Activated naive CD4-positive, alpha-beta T cell treated with anti-CD3 and anti-CD28 coated beads, Interleukin-2, amount 10 ng/mL, durations not matched to agents 7 days and 5 days (primary cell): ENCODE measurements at regions not wholly inside any gene's neighbourhood (a gene's known extent, or its start where the extent isn't known, plus 50 kb on each side); places are given as distances from the start of the nearest gene placed in this dataset.

ENCODE experiments used
- CTCF ChIA-PET: fragments of 350-600 bp; sonication (Branson Sonifier 250); formaldehyde crosslinking; loops from one replicate; lab custom pipeline; 2021; ENCODE audit warnings: antibody characterized with exemption; lab: Charles Lee
- DNase-seq: peaks from one replicate; pipeline ENCODE4 v3.0.0-alpha.2; 2020
- H3K27ac Mint-ChIP-seq: one replicate; pipeline ENCODE4 v1.8.0; 2021; ENCODE audit warnings: mild to moderate bottlenecking, moderate library complexity, mixed read lengths
- H3K27me3 Mint-ChIP-seq: one replicate; pipeline ENCODE4 v1.8.0; 2021; ENCODE audit warnings: mild to moderate bottlenecking, mixed read lengths
- H3K36me3 Mint-ChIP-seq: one replicate; pipeline ENCODE4 v1.8.0; 2021; ENCODE audit warnings: mixed read lengths
- H3K4me1 Mint-ChIP-seq: one replicate; pipeline ENCODE4 v1.8.0; 2021; ENCODE audit warnings: mixed read lengths
- H3K4me3 Mint-ChIP-seq: one replicate; pipeline ENCODE4 v1.8.0; 2021; ENCODE audit warnings: mild to moderate bottlenecking, moderate library complexity, mixed read lengths
- H3K9me3 Mint-ChIP-seq: one replicate; pipeline ENCODE4 v1.8.0; 2021; ENCODE audit warnings: mixed read lengths

GRCh38 chr2:22843919-22844537 lies 541.0 kb upstream of the KLHL29 start:
- Mint-ChIP-seq H3K9me3 (no peaks in the 10 kb centered on the region), H3K36me3 (no peaks in the 10 kb centered on the region), H3K4me3 (no peak overlapping the region), H3K27me3 (no peaks in the 10 kb centered on the region), H3K27ac (no peak overlapping the region), H3K4me1 (no peaks in the 10 kb centered on the region)
- CTCF ChIA-PET, result no interaction called here
- no peak for DNase-seq

GRCh38 chr2:22850310-22850709 lies 534.7 kb upstream of the KLHL29 start:
- no peak overlapping the region for H3K27ac Mint-ChIP-seq
- CTCF ChIA-PET, result no interaction called here
- no peaks in the 10 kb centered on the region for H3K27me3 Mint-ChIP-seq

GRCh38 chr2:22854588-22854987 lies 530.4 kb upstream of the KLHL29 start:
- DNase-seq, result no peak
- Mint-ChIP-seq H3K4me1 (no peaks in the 10 kb centered on the region), H3K9me3 (no peaks in the 10 kb centered on the region), H3K27ac (no peak overlapping the region), H3K4me3 (no peak overlapping the region), H3K36me3 (no peaks in the 10 kb centered on the region), H3K27me3 (no peaks in the 10 kb centered on the region)
- CTCF ChIA-PET, result no interaction called here

More at GRCh38 chr2:22850310-22850709, 534.7 kb upstream of the KLHL29 start:
- Mint-ChIP-seq H3K4me3 (no peak overlapping the region), H3K9me3 (no peaks in the 10 kb centered on the region), H3K36me3 (no peaks in the 10 kb centered on the region), H3K4me1 (no peaks in the 10 kb centered on the region)
- DNase-seq, result no peak

- H3K4me3 Mint-ChIP-seq, result no peak overlapping the region
- H3K4me1 Mint-ChIP-seq, result no peaks in the 10 kb centered on the region
- no peaks in the 10 kb centered on the region for H3K9me3 Mint-ChIP-seq
- CTCF ChIA-PET, result no interaction called here
- H3K27me3 Mint-ChIP-seq, result no peaks in the 10 kb centered on the region
- DNase-seq, result no peak
- H3K27ac Mint-ChIP-seq, result no peak overlapping the region
- no peaks in the 10 kb centered on the region for H3K36me3 Mint-ChIP-seq
Measured at GRCh38 chr2:22855081-22855480, 529.9 kb upstream of the KLHL29 start.

- Mint-ChIP-seq H3K27ac (no peak overlapping the region), H3K27me3 (no peaks in the 10 kb centered on the region), H3K4me3 (no peak overlapping the region), H3K36me3 (no peaks in the 10 kb centered on the region), H3K9me3 (no peaks in the 10 kb centered on the region), H3K4me1 (no peaks in the 10 kb centered on the region)
- DNase-seq, result no peak
- CTCF ChIA-PET, result no interaction called here
Measured at GRCh38 chr2:22855761-22856184, 529.2 kb upstream of the KLHL29 start.

- H3K27me3 Mint-ChIP-seq, result no peaks in the 10 kb centered on the region
- no peak overlapping the region for H3K4me3 Mint-ChIP-seq
- DNase-seq, result no peak
- no peak overlapping the region for H3K27ac Mint-ChIP-seq
- no peaks in the 10 kb centered on the region for H3K36me3 Mint-ChIP-seq
- H3K9me3 Mint-ChIP-seq, result no peaks in the 10 kb centered on the region
- no peaks in the 10 kb centered on the region for H3K4me1 Mint-ChIP-seq
- CTCF ChIA-PET, result no interaction called here
Measured at GRCh38 chr2:22867973-22868372, 517.0 kb upstream of the KLHL29 start.

GRCh38 chr2:22878121-22878520 lies 506.9 kb upstream of the KLHL29 start:
- Mint-ChIP-seq H3K9me3 (no peaks in the 10 kb centered on the region), H3K27me3 (no peaks in the 10 kb centered on the region), H3K4me1 (no peaks in the 10 kb centered on the region), H3K27ac (no peak overlapping the region), H3K4me3 (no peak overlapping the region), H3K36me3 (no peaks in the 10 kb centered on the region)
- CTCF ChIA-PET, result no interaction called here
- no peak for DNase-seq

GRCh38 chr2:22879009-22879863 lies 505.7 kb upstream of the KLHL29 start:
- Mint-ChIP-seq H3K4me1 (no peaks in the 10 kb centered on the region), H3K4me3 (no peak overlapping the region), H3K27ac (no peak overlapping the region), H3K27me3 (no peaks in the 10 kb centered on the region), H3K9me3 (no peaks in the 10 kb centered on the region), H3K36me3 (no peaks in the 10 kb centered on the region)
- CTCF ChIA-PET, result no interaction called here
- no peak for DNase-seq

- no peak for DNase-seq
- Mint-ChIP-seq H3K9me3 (no peaks in the 10 kb centered on the region), H3K4me1 (no peaks in the 10 kb centered on the region), H3K27me3 (no peaks in the 10 kb centered on the region), H3K36me3 (no peaks in the 10 kb centered on the region), H3K4me3 (no peak overlapping the region), H3K27ac (no peak overlapping the region)
- CTCF ChIA-PET, result no interaction called here
Measured at GRCh38 chr2:22880161-22880560, 504.8 kb upstream of the KLHL29 start.

GRCh38 chr2:22882011-22882410 lies 503.0 kb upstream of the KLHL29 start:
- Mint-ChIP-seq H3K4me1 (no peaks in the 10 kb centered on the region), H3K36me3 (no peaks in the 10 kb centered on the region), H3K9me3 (no peaks in the 10 kb centered on the region), H3K27ac (no peak overlapping the region), H3K27me3 (no peaks in the 10 kb centered on the region), H3K4me3 (no peak overlapping the region)
- CTCF ChIA-PET, result no interaction called here
- no peak for DNase-seq

GRCh38 chr2:22882643-22883042 lies 502.3 kb upstream of the KLHL29 start:
- Mint-ChIP-seq H3K27ac (no peak overlapping the region), H3K27me3 (no peaks in the 10 kb centered on the region), H3K4me1 (no peaks in the 10 kb centered on the region), H3K36me3 (no peaks in the 10 kb centered on the region), H3K4me3 (no peak overlapping the region), H3K9me3 (no peaks in the 10 kb centered on the region)
- CTCF ChIA-PET, result no interaction called here
- no peak for DNase-seq

GRCh38 chr2:22883054-22883453 lies 501.9 kb upstream of the KLHL29 start:
- no peak for DNase-seq
- H3K9me3 Mint-ChIP-seq, result no peaks in the 10 kb centered on the region
- H3K27me3 Mint-ChIP-seq, result no peaks in the 10 kb centered on the region
- H3K27ac Mint-ChIP-seq, result no peak overlapping the region
- H3K36me3 Mint-ChIP-seq, result no peaks in the 10 kb centered on the region
- CTCF ChIA-PET, result no interaction called here
- no peaks in the 10 kb centered on the region for H3K4me1 Mint-ChIP-seq
- H3K4me3 Mint-ChIP-seq, result no peak overlapping the region

GRCh38 chr2:22885245-22885644 lies 499.7 kb upstream of the KLHL29 start:
- Mint-ChIP-seq H3K36me3 (no peaks in the 10 kb centered on the region), H3K4me3 (no peak overlapping the region), H3K4me1 (no peaks in the 10 kb centered on the region), H3K27me3 (no peaks in the 10 kb centered on the region), H3K9me3 (no peaks in the 10 kb centered on the region), H3K27ac (no peak overlapping the region)
- no peak for DNase-seq
- CTCF ChIA-PET, result no interaction called here

GRCh38 chr2:22887426-22887825 lies 497.6 kb upstream of the KLHL29 start:
- Mint-ChIP-seq H3K9me3 (no peaks in the 10 kb centered on the region), H3K4me1 (no peaks in the 10 kb centered on the region), H3K36me3 (no peaks in the 10 kb centered on the region), H3K4me3 (no peak overlapping the region), H3K27me3 (no peaks in the 10 kb centered on the region), H3K27ac (no peak overlapping the region)
- DNase-seq, result no peak
- CTCF ChIA-PET, result no interaction called here

- Mint-ChIP-seq H3K4me3 (no peak overlapping the region), H3K4me1 (no peaks in the 10 kb centered on the region), H3K36me3 (no peaks in the 10 kb centered on the region), H3K27ac (no peak overlapping the region), H3K27me3 (no peaks in the 10 kb centered on the region), H3K9me3 (no peaks in the 10 kb centered on the region)
- CTCF ChIA-PET, result no interaction called here
- DNase-seq, result no peak
Measured at GRCh38 chr2:22887845-22888244, 497.1 kb upstream of the KLHL29 start.
